ENCODE measurements at regions not wholly inside any gene's neighbourhood (a gene's known extent, or its start where the extent isn't known, plus 50 kb on each side); places are given as distances from the start of the nearest gene placed in this dataset.

- no peak for DNase-seq
Measured at GRCh38 chr4:147368948-147369347, 111.9 kb upstream of the EDNRA start.

GRCh38 chr4:147370473-147370872 lies 110.4 kb upstream of the EDNRA start:
- no peak for DNase-seq

DNA sequence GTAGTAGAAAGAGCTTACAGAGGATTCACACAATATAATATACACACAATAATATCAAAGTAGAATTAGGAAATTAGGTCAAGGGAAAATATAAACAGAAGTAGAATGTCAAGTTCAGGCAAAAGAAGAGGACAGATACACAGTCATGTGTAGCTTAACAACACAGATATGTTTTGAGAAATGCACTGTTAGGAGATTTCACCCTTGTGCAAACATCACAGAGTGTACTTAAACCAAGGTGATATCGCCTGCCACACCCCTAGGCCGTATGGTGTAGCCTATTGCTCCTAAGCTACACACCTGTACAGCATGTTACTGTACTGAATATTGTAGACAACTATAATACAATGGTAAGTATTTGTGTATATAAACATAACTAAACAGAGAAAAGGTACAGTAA lies 110.0 kb upstream of the EDNRA start:
- no peak for DNase-seq

- DNase-seq = no peak
Measured at GRCh38 chr4:147371661-147372060, 109.2 kb upstream of the EDNRA start.

DNA sequence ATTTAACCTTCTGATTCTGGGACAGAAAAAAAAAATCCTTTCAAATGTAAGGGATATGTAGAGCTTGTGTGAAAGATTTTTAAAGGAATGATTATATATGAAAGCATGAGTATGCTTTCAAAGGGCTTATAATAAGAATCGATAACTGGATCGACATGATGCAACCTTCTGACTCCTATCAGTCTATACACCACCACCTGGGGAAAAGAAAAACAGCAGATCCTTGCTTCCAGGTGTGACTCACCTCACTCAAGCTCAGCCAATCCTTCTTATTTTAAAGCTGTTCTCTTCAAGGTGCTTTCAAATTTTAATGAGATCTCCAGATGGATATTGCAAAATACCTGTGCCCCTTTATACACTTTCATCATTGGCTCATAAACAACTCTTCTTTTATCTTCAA lies 102.1 kb upstream of the EDNRA start:
- DNase-seq = no peak

- DNase-seq = no peak
Measured at GRCh38 chr4:147381749-147382148, 99.1 kb upstream of the EDNRA start.

GRCh38 chr4:147388018-147388417 lies 92.9 kb upstream of the EDNRA start:
- DNase-seq = no peak

GRCh38 chr4:147396105-147396504 lies 84.8 kb upstream of the EDNRA start:
- no peak for DNase-seq

DNA sequence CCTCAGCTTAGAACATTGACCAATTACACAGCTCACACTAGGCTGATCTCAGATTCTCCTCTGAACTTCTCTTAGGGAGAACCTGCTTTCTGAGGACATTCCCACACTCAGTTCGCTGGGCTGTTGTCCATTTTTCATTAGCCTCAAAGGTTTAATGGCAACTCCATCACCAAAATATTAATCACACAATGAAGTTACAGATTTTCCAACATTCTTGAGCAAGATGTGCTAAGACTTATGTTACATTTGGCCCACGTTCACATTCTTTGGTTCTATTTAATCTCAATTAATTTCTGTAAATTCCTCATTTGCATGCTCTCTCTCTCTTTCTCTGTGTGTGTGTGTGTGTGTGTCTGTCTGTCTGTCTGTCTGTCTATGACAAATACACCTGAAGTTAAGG lies 82.3 kb upstream of the EDNRA start:
- DNase-seq = no peak

- no peak for DNase-seq
Measured at GRCh38 chr4:147400721-147401120, 80.2 kb upstream of the EDNRA start.

DNA sequence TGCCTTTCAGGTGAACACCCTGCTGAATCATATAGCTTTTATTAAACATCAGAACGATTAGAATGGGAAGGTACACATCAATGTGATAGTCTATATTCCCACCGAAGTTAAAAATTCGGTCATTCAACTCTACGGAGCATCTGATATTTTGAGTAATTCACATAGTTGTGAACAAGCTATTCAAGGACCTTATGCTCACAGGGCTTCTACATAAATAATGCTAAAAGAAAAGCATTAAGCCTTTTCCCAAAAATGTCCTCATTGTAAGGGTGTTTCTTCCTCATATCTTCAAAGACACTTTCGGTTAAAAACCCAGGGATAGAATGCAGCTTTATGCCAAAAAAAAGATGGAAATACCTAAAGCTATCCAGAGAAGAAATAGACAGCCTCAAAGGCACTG lies 79.7 kb upstream of the EDNRA start:
- DNase-seq = no peak

- DNase-seq = no peak
Measured at GRCh38 chr4:147407261-147408045, 73.4 kb upstream of the EDNRA start.

- no peak for DNase-seq
Measured at GRCh38 chr4:147408189-147408588, 72.7 kb upstream of the EDNRA start.

DNA sequence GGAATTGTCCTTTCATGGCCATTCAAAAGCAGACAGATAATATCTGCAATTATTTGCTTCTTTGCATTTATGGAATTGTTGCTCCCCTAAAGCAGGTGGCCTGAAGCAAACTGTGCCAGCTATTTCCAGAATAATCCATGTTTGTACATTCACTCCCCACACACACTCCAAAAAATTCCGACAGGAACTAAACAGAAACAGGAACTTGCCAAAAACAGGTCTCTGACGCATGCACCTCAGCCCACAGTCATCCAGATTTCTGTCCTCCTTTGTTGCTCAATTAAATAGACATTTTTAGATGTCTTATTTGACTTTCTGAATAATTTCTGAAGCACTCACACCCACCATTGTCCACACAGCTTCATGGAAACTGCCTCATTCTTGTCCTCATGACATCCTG lies 71.5 kb upstream of the EDNRA start:
- DNase-seq = no peak

DNA sequence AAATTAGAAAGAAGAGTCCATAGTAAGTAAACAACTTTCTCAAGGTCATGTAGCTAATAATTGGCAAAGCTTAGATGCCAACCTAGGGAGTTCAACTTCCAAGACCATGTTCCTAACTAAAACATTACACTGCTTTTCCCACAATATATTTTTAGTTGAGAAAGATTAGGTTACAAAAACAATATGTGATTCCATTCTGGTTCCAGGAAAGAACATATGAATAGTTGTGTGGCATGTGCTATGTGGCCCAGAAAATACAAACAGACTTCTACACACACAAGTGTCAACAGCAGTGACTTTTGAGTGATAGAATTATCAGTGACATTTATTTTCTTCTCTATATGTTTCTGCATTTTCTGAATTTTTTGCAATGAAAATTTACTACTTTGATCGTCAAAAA lies 62.7 kb upstream of the EDNRA start:
- no peak for DNase-seq

DNA sequence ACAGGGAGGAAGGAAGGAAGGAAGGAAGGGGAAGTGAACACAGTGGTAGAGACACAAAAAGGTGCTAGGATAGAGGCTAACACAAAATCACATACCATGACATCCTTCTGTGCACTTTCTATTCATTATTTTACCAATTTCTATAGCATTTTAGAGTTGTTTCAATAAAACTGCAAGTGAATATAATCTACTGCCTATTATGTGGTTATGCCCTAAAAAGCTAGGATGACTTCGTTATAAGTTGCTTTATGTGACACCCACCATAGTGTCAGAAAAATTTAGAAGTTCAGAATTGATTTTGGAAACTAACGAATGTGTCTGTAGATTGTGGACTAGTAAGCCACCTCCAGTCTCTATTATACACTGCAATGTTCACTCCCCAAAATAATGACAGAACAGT lies 59.4 kb upstream of the EDNRA start:
- no peak for DNase-seq

- no peak for DNase-seq
Measured at GRCh38 chr4:147423229-147423628, 57.7 kb upstream of the EDNRA start.

- DNase-seq = no peak
Measured at GRCh38 chr4:147425019-147425418, 55.9 kb upstream of the EDNRA start.

- no peak for DNase-seq
Measured at GRCh38 chr4:147428583-147428982, 52.3 kb upstream of the EDNRA start.

DNA sequence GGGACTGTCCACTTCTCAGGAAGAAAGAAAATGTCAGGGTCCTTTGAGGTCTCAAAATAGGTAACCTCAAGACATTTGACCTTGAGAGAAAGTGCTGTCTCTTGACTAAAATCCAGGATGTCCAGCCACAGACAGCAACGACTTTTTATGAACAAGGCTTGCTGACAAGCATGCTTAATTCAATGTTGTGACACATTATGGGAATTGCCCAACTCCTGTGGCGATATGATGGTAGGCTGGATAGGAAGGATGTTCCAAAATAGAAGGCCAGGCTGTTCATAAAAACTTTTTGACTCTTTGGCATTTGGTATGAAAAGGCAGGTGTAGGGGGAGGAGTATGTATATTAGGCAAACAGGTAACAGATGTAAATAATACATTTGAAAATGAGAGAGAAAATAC lies 50.8 kb upstream of the EDNRA start:
- DNase-seq = no peak

Measured in stimulated activated CD4-positive, alpha-beta T cell treated with anti-CD3 and anti-CD28 coated beads, Interleukin-4, amount 100 ng/mL, for 24 hours (primary cell).